ENCODE measurements at regions not wholly inside any gene's neighbourhood (a gene's known extent, or its start where the extent isn't known, plus 50 kb on each side); places are given as distances from the start of the nearest gene placed in this dataset.

GRCh38 chr5:9895302-9895645 is 265.1 kb upstream of the TAS2R1 start:
- TF ChIP-seq POLR2A (IDR thresholded peaks at IDR 0.05) = no peak
- TF ChIP-seq CTCF (IDR thresholded peaks at IDR 0.05) = no peak

All from right lobe of liver (tissue), 4 donors.